MM.1S (cell line): ENCODE measurements at regions not wholly inside any gene's neighbourhood (a gene's known extent, or its start where the extent isn't known, plus 50 kb on each side); places are given as distances from the start of the nearest gene placed in this dataset.

Experiments used
- DNase-seq: peaks from one replicate; pipeline ENCODE4 v3.0.0-alpha.2; 2015
- H2AFZ ChIP-seq: fragments of 300-600 bp; sonication (generic); 2 replicates; pipeline ENCODE4 v1.6.0; 2016; ENCODE audit warnings: antibody characterized with exemption, low read length
- H3F3A ChIP-seq: fragments of 300-600 bp; sonication (generic); 2 replicates; pipeline ENCODE4 v1.6.1; 2016; ENCODE audit warnings: mild to moderate bottlenecking, antibody characterized with exemption, low read length, moderate library complexity, mixed read lengths; ENCODE audit not compliant: insufficient read depth
- H3K27ac ChIP-seq: fragments of 300-600 bp; sonication (generic); 2 replicates; pipeline ENCODE4 v1.5.1; 2016; ENCODE audit warnings: mild to moderate bottlenecking, low read length
- H3K27me3 ChIP-seq: fragments of 300-600 bp; sonication (generic); replicated peaks from 2 replicates; pipeline ENCODE4 v1.6.0; 2016; ENCODE audit warnings: low read length; ENCODE audit not compliant: insufficient read depth
- H3K36me3 ChIP-seq: fragments of 300-600 bp; sonication (generic); replicated peaks from 2 replicates; pipeline ENCODE4 v1.6.1; 2016; ENCODE audit warnings: mild to moderate bottlenecking, low read length, mixed read lengths; ENCODE audit not compliant: insufficient read depth
- H3K4me1 ChIP-seq: fragments of 300-600 bp; sonication (generic); 2 replicates; pipeline ENCODE4 v1.6.1; 2016; ENCODE audit warnings: low read length, mixed read lengths
- H3K4me2 ChIP-seq: fragments of 300-600 bp; sonication (generic); 2 replicates; pipeline ENCODE4 v1.6.0; 2016; ENCODE audit warnings: low read depth, low read length
- H3K4me3 ChIP-seq: fragments of 300-600 bp; sonication (generic); 2 replicates; pipeline ENCODE4 v1.5.1; 2016; ENCODE audit warnings: low read length, mixed read lengths
- H3K79me2 ChIP-seq: fragments of 300-600 bp; sonication (generic); 2 replicates; pipeline ENCODE4 v1.6.1; 2016; ENCODE audit warnings: mixed run types, low read length, mixed read lengths
- H3K9ac ChIP-seq: fragments of 300-600 bp; sonication (generic); 2 replicates; pipeline ENCODE4 v1.6.1; 2016; ENCODE audit warnings: low read length, mixed read lengths
- H3K9me2 ChIP-seq: fragments of 300-600 bp; sonication (generic); replicated peaks from 2 replicates; pipeline ENCODE4 v1.6.1; 2016; ENCODE audit warnings: mild to moderate bottlenecking, low read length, mixed read lengths; ENCODE audit not compliant: insufficient read depth
- H3K9me3 ChIP-seq: fragments of 300-600 bp; sonication (generic); replicated peaks from 2 replicates; pipeline ENCODE4 v1.6.1; 2016; ENCODE audit warnings: mild to moderate bottlenecking, low read length, mixed read lengths; ENCODE audit not compliant: insufficient read depth
- H4K20me1 ChIP-seq: fragments of 300-600 bp; sonication (generic); 2 replicates; pipeline ENCODE4 v1.6.1; 2016; ENCODE audit warnings: mild to moderate bottlenecking, low read length, moderate library complexity, mixed read lengths; ENCODE audit not compliant: insufficient read depth
- EZH2 ChIP-seq: fragments of 300-600 bp; sonication (generic); optimal IDR thresholded peaks from 2 replicates; pipeline ENCODE3; 2017; ENCODE audit warnings: low read depth, mild to moderate bottlenecking, antibody characterized with exemption, low read length, mixed read lengths
- EZH2phosphoT487 ChIP-seq: fragments of 300-600 bp; sonication (generic); IDR thresholded peaks from 2 replicates; pipeline ENCODE4 v1.6.1; 2018; ENCODE audit warnings: antibody characterized with exemption, low read length
- TF ChIP-seq, protein P1 (sequence below): fragments of 300-600 bp; sonication (generic); IDR thresholded peaks from 2 replicates; pipeline ENCODE4 v1.5.1; 2016; ENCODE audit warnings: antibody characterized with exemption, low read length, mixed read lengths

DNA sequence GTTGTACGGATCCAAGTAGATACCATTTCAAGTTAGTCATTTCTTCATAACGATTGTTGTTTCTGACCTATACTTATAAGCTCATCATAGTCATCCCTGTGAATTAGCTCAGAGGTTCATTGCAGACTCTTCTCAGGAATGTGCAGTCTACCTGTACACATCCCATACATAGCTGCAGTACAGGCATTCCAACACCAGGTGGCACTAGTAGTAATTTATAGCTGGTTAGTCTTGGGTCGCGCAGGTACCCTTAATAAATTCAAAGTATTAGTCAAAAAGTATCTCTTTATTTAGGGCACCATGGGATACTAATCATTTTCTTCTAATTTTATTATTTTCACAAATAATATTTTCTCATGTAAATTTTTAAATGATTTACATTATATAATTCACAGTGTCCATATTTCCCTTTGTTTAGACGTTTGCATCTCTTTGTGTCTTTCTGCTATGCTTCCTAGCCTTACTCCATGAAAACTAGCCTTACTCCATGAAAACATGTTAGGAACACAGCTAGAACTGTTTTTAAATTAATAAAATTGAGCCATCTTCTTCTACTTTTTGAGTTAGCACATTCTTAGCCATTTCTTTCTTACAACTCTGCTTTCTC is 128.6 kb upstream of the FAM83B start:
- Histone ChIP-seq H3K4me1 (no peaks in the 10 kb centered on the region), H2AFZ (no peak overlapping the region), H3K79me2 (no peaks in the 10 kb centered on the region), H3K9ac (no peak overlapping the region), H3F3A (no peaks in the 10 kb centered on the region), H3K27ac (no peak overlapping the region), H3K4me2 (no peak overlapping the region), H3K27me3 (no peaks in the 10 kb centered on the region), H3K9me3 (no peaks in the 10 kb centered on the region), H3K9me2 (no peaks in the 10 kb centered on the region), H3K36me3 (no peaks in the 10 kb centered on the region), H4K20me1 (no peaks in the 10 kb centered on the region), H3K4me3 (no peak overlapping the region)
- DNase-seq, result peak; percentile 70
- TF ChIP-seq EZH2 (no peak), EZH2phosphoT487 (no peak)
- TF ChIP-seq, protein P1, sequence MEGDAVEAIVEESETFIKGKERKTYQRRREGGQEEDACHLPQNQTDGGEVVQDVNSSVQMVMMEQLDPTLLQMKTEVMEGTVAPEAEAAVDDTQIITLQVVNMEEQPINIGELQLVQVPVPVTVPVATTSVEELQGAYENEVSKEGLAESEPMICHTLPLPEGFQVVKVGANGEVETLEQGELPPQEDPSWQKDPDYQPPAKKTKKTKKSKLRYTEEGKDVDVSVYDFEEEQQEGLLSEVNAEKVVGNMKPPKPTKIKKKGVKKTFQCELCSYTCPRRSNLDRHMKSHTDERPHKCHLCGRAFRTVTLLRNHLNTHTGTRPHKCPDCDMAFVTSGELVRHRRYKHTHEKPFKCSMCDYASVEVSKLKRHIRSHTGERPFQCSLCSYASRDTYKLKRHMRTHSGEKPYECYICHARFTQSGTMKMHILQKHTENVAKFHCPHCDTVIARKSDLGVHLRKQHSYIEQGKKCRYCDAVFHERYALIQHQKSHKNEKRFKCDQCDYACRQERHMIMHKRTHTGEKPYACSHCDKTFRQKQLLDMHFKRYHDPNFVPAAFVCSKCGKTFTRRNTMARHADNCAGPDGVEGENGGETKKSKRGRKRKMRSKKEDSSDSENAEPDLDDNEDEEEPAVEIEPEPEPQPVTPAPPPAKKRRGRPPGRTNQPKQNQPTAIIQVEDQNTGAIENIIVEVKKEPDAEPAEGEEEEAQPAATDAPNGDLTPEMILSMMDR, result peak; percentile 88

DNA sequence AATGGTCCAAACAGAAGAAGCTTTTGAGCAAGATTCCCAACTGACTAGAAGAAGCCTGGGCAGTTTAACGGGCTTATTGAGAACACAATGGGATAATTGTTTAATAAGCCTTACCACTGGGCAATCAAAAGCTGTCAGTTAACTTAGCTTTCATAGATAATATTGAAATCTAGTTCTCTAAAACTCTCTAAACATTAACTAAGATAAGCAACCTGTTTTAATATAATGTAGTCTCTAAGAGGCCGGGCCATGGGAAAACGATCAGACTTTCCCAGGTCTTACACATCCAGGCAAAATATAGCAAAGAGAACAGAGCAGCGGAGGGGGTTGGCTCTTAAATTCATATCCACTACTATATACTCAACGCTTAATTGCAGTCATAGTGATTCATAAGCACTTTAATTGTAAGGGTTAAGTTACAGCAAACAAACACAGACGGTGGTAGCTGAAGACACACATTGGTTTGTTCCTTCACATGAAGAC is 128.0 kb upstream of the FAM83B start:
- Histone ChIP-seq H3K4me3 (no peak overlapping the region), H3K27ac (no peak overlapping the region), H2AFZ (no peak overlapping the region), H3K9ac (no peak overlapping the region), H3K4me2 (no peak overlapping the region), H3K9me2 (no peaks in the 10 kb centered on the region), H3K79me2 (no peaks in the 10 kb centered on the region), H3K27me3 (no peaks in the 10 kb centered on the region), H3F3A (no peaks in the 10 kb centered on the region), H3K4me1 (no peaks in the 10 kb centered on the region), H4K20me1 (no peaks in the 10 kb centered on the region), H3K36me3 (no peaks in the 10 kb centered on the region), H3K9me3 (no peaks in the 10 kb centered on the region)
- TF ChIP-seq EZH2, result no peak
- TF ChIP-seq, protein P1, result no peak
- TF ChIP-seq EZH2phosphoT487, result no peak
- DNase-seq, result no peak

DNA sequence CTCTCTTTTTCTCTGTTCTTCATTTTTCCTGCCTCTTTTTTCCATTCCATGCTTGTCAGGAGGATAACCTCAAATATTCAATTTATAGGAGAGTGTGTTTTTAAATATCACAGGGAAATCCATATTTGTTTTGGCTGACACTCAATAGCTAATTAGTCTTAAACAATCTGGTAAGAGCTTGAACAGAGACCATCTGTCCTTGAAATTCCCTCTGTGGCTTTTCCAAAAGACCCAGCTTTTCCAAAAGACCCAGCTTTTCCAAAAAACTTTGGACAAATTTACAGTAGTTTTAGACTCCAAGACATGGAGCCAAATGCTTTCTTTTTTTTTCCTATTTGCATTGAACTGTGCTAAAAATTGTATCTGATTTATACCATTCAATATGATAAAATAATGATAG is 127.4 kb upstream of the FAM83B start:
- H3K36me3 ChIP-seq, result no peaks in the 10 kb centered on the region
- no peaks in the 10 kb centered on the region for H3K79me2 ChIP-seq
- no peak overlapping the region for H3K27ac ChIP-seq
- no peaks in the 10 kb centered on the region for H3F3A ChIP-seq
- no peak overlapping the region for H3K9ac ChIP-seq
- H3K27me3 ChIP-seq, result no peaks in the 10 kb centered on the region
- no peak for DNase-seq
- no peaks in the 10 kb centered on the region for H4K20me1 ChIP-seq
- no peaks in the 10 kb centered on the region for H3K9me2 ChIP-seq
- TF ChIP-seq EZH2 (no peak), EZH2phosphoT487 (no peak)
- TF ChIP-seq, protein P1, result no peak
- no peaks in the 10 kb centered on the region for H3K9me3 ChIP-seq
- no peak overlapping the region for H3K4me2 ChIP-seq
- no peak overlapping the region for H3K4me3 ChIP-seq
- no peaks in the 10 kb centered on the region for H3K4me1 ChIP-seq
- no peak overlapping the region for H2AFZ ChIP-seq
